Neural cell (in vitro differentiated cells): ENCODE measurements at regions not wholly inside any gene's neighbourhood (a gene's known extent, or its start where the extent isn't known, plus 50 kb on each side); places are given as distances from the start of the nearest gene placed in this dataset.

Source experiments
- CTCF ChIP-seq: fragments of 450-650 bp; IDR thresholded peaks from 2 replicates; pipeline ENCODE4 v1.5.1; 2014; ENCODE audit warnings: antibody characterized with exemption, mild to moderate bottlenecking, moderate library complexity; ENCODE audit not compliant: poor library complexity, severe bottlenecking
- EP300 ChIP-seq: fragments of 450-650 bp; conservative IDR thresholded peaks from 2 replicates; pipeline ENCODE4 v1.6.1; 2014; ENCODE audit warnings: antibody characterized with exemption, mild to moderate bottlenecking, moderate library complexity; ENCODE audit not compliant: poor library complexity, severe bottlenecking
- EZH2 ChIP-seq: fragments of 200-600, 300-800 bp; shearing (Covaris generic), sonication (generic); IDR thresholded peaks from 2 replicates; pipeline ENCODE4 v1.6.1; 2014; ENCODE audit warnings: antibody characterized with exemption, low read length, borderline replicate concordance, mild to moderate bottlenecking; ENCODE audit not compliant: insufficient read depth, poor library complexity, severe bottlenecking
- POLR2AphosphoS5 ChIP-seq: IDR thresholded peaks from 2 replicates; pipeline ENCODE4 v1.6.1; 2012
- RAD21 ChIP-seq: fragments of 450-650 bp; conservative IDR thresholded peaks from 2 replicates; pipeline ENCODE4 v1.6.1; 2014; ENCODE audit warnings: antibody characterized with exemption, mild to moderate bottlenecking, moderate library complexity
- TAF1 ChIP-seq: IDR thresholded peaks from 2 replicates; pipeline ENCODE4 v1.6.1; 2012; ENCODE audit warnings: low read depth
- TF ChIP-seq, protein P1 (sequence below): IDR thresholded peaks from 2 replicates; pipeline ENCODE4 v1.6.1; 2012; ENCODE audit warnings: borderline replicate concordance

DNA sequence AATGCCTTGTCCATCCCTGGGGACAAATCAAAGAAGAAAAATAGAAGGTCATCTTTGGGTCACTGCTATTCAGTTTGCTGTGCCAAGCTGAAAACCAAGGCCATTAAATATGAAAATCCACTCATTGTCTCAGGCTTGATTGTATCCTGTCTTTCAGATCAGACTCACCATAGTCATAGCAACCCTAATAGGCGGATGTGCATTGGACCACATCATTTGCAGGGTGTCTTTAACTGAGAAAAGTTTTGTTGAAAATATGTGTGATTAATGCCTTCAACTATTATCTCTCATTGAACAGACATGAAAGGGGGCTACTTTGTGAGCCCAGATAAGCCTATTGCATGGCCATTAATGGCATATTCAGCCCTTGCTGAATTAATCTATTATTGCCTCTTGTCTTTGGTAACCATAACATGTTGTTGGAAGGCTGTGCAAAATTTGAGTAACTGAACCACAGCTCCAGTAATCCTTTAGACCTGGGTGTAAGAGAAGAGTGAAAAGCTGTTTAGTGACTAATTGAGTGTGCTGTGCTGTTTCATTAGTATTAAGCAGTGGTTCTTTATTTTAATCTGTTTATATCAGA is 453.6 kb upstream of the EPHA5 start:
- no peak for TF ChIP-seq CTCF
- no peak for TF ChIP-seq TAF1
- TF ChIP-seq POLR2AphosphoS5, result no peak
- TF ChIP-seq EP300, result no peak
- no peak for TF ChIP-seq EZH2
- TF ChIP-seq, protein P1, sequence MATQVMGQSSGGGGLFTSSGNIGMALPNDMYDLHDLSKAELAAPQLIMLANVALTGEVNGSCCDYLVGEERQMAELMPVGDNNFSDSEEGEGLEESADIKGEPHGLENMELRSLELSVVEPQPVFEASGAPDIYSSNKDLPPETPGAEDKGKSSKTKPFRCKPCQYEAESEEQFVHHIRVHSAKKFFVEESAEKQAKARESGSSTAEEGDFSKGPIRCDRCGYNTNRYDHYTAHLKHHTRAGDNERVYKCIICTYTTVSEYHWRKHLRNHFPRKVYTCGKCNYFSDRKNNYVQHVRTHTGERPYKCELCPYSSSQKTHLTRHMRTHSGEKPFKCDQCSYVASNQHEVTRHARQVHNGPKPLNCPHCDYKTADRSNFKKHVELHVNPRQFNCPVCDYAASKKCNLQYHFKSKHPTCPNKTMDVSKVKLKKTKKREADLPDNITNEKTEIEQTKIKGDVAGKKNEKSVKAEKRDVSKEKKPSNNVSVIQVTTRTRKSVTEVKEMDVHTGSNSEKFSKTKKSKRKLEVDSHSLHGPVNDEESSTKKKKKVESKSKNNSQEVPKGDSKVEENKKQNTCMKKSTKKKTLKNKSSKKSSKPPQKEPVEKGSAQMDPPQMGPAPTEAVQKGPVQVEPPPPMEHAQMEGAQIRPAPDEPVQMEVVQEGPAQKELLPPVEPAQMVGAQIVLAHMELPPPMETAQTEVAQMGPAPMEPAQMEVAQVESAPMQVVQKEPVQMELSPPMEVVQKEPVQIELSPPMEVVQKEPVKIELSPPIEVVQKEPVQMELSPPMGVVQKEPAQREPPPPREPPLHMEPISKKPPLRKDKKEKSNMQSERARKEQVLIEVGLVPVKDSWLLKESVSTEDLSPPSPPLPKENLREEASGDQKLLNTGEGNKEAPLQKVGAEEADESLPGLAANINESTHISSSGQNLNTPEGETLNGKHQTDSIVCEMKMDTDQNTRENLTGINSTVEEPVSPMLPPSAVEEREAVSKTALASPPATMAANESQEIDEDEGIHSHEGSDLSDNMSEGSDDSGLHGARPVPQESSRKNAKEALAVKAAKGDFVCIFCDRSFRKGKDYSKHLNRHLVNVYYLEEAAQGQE, result no peak
- TF ChIP-seq RAD21, result no peak
